NOMO-1 treated with DMSO at 0.1 percent for 48 hours (cell line): ENCODE measurements at regions not wholly inside any gene's neighbourhood (a gene's known extent, or its start where the extent isn't known, plus 50 kb on each side); places are given as distances from the start of the nearest gene placed in this dataset.

ENCODE experiments used
- DNase-seq: peaks from one replicate; lab custom pipeline; 2025; ENCODE audit not compliant: unreplicated experiment; lab: John Stamatoyannopoulos, UW

DNA sequence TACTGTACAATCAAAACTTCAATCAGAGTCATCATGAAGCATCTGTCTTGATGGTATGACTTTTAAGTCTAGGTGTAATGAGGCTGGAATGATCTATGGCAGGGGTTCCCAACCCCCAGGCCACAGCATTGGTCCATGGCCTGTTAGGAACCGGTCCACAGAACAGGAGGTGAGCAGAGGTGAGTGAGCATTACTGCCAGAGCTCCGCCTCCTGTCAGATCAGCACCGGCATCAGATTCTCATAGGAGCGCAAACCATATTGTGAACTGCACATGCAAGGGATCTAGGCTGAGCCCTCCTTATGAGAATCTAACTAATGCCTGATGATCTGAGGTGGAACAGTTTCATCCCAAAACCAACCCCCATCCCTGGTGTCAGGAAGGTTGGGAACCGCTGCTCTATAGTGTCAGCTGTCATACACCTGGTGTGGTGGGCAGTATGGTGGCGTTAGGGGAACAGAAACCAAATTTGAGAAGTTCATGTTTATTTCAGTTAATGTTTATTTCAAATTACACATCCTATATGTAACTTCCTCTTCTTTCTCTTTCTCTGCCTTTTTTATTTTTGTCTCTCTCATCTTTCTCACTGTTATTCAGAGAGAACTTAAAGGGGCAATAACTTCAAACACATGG is 432.6 kb downstream of the TNS3 start:
- peak; percentile 85 for DNase-seq

DNA sequence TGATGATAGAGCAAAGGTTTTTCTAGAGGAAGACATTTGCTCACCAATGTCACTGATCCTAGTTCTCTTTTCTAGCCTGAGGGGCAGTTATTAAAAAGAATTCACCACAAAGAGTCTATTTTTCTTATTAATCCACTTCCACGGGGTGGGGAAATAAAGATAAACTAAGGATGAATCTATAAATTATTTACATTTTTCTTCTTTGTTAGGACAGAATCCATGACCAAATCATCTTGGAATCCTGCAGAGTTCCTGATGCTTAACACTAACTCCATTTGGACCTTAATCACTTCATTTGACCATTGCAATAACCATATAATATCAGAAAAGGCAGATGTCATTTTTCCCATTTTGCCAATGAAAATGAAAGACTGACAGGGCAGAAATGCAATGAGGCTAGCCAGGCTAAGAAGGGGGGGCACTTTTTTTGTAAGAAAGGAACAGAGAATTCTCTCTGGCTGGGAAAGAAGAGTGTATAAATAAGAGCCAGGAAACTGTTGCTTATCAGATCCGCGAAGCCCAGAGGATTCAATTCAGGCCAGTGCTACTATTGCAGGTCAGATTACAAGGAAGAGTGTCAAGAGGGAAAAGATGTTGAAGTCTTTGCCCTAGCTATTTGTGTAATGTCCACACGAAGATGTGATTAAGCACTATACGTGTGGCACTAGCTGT is 433.2 kb downstream of the TNS3 start:
- DNase-seq = no peak

GRCh38 chr7:47147213-47147631 is 434.7 kb downstream of the TNS3 start:
- DNase-seq = peak; percentile 55

GRCh38 chr7:47145982-47146381 is 435.9 kb downstream of the TNS3 start:
- DNase-seq = no peak

- DNase-seq = no peak
These were observed 436.7 kb downstream of the TNS3 start for GRCh38 chr7:47145186-47145725.

GRCh38 chr7:47143339-47143738 is 438.6 kb downstream of the TNS3 start:
- no peak for DNase-seq

GRCh38 chr7:47142867-47143175 is 439.1 kb downstream of the TNS3 start:
- DNase-seq = no peak

DNA sequence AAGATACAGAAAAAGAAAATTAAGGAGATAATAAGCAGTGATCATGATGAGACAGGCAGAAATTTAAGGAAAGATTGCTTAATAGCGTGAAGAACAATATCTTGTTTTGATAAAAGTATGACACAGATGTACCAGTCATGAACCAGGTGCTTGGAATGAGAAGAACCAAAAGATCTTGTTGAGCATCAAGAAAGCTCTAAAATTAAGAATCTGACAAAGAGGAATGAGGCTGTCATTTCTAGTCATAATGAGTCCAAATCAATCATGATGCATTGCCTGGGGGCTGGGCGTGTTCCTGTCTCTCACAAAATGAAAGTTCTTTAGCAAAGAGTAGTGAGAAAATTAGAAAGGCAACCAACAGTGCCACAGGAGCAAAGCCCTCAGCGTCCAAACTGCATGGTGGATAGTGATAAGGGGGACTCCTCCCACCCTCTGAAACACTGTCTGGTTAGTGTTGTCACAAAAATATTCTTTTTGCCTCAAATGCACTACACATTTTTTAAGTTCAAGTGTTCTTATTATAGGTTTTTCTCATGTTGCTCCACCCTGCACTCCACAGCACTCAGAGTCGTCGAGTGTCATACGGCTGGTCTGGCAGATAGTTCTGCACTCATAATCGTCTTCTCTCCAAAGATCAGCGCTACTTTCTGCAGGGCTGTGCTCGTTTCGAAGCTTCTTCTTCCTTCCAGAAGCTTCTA is 439.6 kb downstream of the TNS3 start:
- no peak for DNase-seq

DNA sequence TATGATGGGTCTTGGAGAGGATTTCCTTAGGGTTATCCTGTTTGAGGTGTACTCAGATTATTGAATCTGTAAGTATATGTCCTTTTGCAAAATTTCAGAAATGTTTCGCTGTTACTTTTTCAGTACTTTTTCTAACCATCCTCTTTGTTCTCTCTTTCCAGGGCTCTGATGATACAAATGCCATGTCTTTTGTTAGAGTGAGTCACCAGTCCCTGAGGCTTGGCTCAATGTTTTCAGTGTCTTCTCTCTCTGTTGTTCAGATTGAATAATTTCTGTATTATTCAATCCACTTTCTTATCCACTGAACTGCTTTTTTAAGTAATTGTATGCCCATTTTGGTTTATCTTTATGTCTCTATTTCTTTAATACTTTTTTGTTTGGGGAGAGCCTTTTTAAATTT is 449.4 kb downstream of the TNS3 start:
- DNase-seq = no peak

GRCh38 chr7:47128700-47129099 is 453.2 kb downstream of the TNS3 start:
- no peak for DNase-seq

DNA sequence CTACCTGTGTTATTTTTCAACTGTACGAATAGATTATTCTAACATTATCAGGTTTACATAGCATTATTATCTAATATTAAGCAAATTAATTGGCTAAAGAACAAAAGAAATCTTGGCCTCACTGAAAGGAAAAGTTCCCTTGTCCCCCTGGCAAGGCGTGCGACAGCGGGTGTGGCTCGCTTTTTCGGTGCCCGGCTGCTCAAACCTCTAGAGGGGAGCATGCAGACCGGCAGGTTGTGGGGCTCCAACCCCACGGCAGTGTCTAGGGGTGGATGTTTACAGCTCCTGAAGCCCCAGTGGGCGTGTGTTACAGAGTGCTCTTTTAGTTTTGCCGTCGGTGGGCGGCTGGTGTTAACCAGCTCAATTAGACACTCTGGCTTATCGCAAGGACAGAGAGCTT is 456.4 kb downstream of the TNS3 start:
- no peak for DNase-seq

DNA sequence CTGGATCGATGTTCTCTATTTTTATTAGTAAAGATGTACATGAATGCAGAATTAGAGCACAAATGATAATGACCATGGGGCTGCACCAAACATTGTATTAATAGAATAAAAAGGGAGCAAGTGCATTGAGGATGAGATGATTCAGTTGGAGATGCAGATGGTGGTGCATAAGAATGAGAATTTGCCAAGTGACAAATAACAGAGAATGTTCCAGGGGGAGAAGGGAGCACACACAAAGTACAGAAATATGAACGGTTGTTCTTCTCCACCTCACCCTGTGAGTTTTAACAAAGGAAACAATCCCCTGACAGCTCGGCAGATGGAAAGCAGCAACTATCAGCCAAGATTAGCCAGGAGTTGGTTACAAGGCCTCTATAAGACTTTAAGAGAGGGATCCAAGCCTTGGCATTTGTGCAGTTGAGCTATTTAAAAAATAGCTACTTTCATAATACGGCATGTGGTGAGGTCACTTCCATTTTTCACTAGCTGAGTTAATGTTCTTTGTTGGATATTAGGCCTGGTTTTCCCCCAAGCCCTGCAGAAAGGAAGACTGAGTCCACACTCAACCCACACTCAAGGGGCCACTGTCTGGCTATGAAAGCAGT is 462.5 kb downstream of the TNS3 start:
- DNase-seq = no peak

DNA sequence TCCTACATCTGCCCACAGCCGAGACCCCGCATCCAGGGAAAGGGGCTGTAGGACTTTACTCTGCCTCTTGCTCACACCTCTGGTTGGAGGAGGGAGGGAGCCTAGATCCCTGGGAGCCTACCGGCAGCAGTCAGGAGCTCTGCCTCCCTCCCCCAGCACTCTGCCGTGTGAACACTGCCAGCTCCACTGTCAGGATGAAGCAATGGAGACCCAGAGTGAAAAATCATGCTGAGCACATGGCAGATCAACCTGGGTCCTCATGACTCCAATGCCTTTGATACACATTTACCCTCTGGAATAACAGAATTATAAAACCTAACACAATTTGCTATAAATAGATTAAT is 477.7 kb downstream of the TNS3 start:
- peak; percentile 61 for DNase-seq

GRCh38 chr7:47103498-47104205 is 478.3 kb downstream of the TNS3 start:
- DNase-seq = peak; percentile 89

- DNase-seq = peak; percentile 94
These were observed 479.5 kb downstream of the TNS3 start for GRCh38 chr7:47102331-47102841.

GRCh38 chr7:47100817-47101435 is 481.0 kb downstream of the TNS3 start:
- DNase-seq = peak; percentile 57

DNA sequence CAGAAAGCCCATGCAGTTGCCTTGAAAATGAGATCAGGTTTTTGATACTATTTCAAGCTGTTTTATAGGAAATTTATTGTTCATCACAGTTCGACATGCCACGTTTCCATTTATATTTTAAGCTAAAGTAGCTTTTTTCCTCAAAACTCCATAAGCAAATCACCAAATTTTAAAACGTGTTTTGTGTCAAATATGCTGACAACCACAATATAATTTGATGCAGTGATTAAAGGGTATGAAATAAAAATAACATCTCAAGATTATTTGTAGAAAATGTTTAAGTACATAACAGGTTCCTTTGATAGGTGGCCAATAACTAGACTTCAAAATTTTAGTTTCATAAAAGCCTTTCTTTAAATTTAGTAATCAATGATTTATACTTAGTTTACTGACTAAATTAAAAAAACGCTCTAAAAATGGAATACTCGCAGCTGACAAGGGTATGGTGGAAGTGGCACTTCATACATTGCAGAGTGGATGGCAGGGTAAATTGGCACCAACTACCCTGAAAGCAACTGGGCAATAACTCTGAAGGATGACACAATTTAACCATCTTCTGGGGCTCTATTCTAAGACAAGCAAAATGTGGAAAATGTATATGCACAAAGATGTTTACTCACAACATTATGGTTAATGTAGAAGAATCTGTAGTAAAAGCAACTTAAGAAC is 481.6 kb downstream of the TNS3 start:
- peak; percentile 28 for DNase-seq

- no peak for DNase-seq
These were observed 484.5 kb downstream of the TNS3 start for GRCh38 chr7:47097431-47097830.

DNA sequence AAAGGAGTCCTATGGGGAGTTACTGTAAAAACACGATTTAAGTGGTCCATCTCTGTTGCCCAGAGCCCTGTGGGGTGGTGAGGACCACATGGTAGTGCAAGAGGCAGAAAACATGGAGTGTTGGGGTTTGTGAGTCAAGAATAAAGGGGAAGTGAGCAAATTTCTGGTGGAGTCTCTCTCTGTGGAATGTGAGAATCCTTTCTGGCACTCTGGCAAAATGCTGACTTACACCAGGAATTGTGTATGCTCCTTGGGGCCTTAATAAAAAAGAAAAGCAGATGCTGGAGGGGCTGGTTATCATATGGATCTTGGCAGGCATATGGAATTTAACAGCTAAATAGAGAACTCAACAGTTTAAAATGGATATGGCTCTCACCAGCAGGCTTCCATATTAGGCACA is 486.0 kb downstream of the TNS3 start:
- DNase-seq = peak; percentile 8

DNA sequence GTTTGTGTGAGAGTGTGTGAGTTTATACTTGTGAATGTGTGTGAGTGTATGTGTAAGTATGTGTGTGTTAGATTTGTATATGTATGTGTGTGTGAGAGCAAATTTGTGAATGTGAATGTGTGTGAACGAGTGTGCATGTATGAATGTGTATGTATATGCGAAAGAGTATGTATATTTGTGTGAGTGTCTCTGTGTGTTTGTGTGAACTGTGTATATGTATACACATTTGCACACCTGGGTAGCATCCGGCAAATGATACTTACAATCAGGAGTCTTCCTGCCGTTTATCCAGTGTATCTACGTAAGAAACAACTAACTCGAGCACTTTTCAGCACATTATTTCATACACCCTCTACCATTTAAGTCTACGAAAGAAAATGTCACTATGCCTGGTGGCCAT is 487.4 kb downstream of the TNS3 start:
- no peak for DNase-seq
